K562 (cell line): ENCODE measurements at regions not wholly inside any gene's neighbourhood (a gene's known extent, or its start where the extent isn't known, plus 50 kb on each side); places are given as distances from the start of the nearest gene placed in this dataset.

Source experiments
- CBX5 ChIP-seq: IDR thresholded peaks from 2 replicates; pipeline ENCODE4 v1.6.1; 2014; ENCODE audit warnings: low read depth, borderline replicate concordance
- EP300 ChIP-seq: IDR thresholded peaks from 2 replicates; pipeline ENCODE4 v1.6.1; 2012; ENCODE audit warnings: low read length, improper control_type of control experiment
- KDM1A ChIP-seq, 2 experiments: fragments of 450-650 bp; IDR thresholded peaks; 2 replicates each; pipeline ENCODE4 v1.6.1; 2016; ENCODE audit warnings: mild to moderate bottlenecking in 2 of 2
- MXI1 ChIP-seq: IDR thresholded peaks from 2 replicates; pipeline ENCODE4 v1.6.1; 2011; ENCODE audit warnings: low read depth, mild to moderate bottlenecking, improper control_type of control experiment, low read length
- NCOR1 ChIP-seq: fragments of 450-650 bp; IDR thresholded peaks from 2 replicates; pipeline ENCODE4 v1.6.1; 2016; ENCODE audit warnings: mild to moderate bottlenecking, moderate library complexity
- RAD51 ChIP-seq: fragments of 450-650 bp; IDR thresholded peaks from 2 replicates; pipeline ENCODE4 v1.7.1; 2016; ENCODE audit warnings: low read depth, mild to moderate bottlenecking, borderline replicate concordance
- SMAD4 ChIP-seq: fragments of 250-450 bp; sonication (Bioruptor Pico); conservative IDR thresholded peaks from 2 replicates; pipeline ENCODE4 v1.8.0; 2021; ENCODE audit warnings: inconsistent platforms, mild to moderate bottlenecking, moderate library complexity
- ZNF3 ChIP-seq: fragments of 250-450 bp; sonication (Bioruptor Pico); IDR thresholded peaks from 2 replicates; pipeline ENCODE4 v1.5.0; 2021; ENCODE audit warnings: mild to moderate bottlenecking, moderate library complexity
- ZNF644 ChIP-seq: fragments of 200-800 bp; sonication (Bioruptor generic); IDR thresholded peaks from 2 replicates; pipeline ENCODE4 v1.6.1; 2016; ENCODE audit warnings: low read depth, missing genetic modification characterization, missing compliant biosample characterization

- TF ChIP-seq ZNF644 (tag) (no peak), RAD51 (no peak), SMAD4 (CRISPR knock-in tag) (no peak), EP300 (no peak), KDM1A (IDR thresholded peaks at IDR 0.05) (no peak), ZNF3 (CRISPR knock-in tag) (no peak), NCOR1 (no peak), CBX5 (no peak), MXI1 (no peak)
Measured at GRCh38 chr4:55749666-55750065, 69.9 kb upstream of the EXOC1L start.
